ENCODE measurements at regions not wholly inside any gene's neighbourhood (a gene's known extent, or its start where the extent isn't known, plus 50 kb on each side); places are given as distances from the start of the nearest gene placed in this dataset.

- TF ChIP-seq ZNF503 (CRISPR knock-in tag; IDR thresholded peaks at IDR 0.05) = no peak
- no peak for TF ChIP-seq DDIT3 (CRISPR knock-in tag; IDR thresholded peaks at IDR 0.05)
- no peak for TF ChIP-seq ZHX2 (IDR thresholded peaks at IDR 0.05; ENCODE audit: low read depth)
- no peak for TF ChIP-seq ZHX2 (CRISPR knock-in tag; IDR thresholded peaks at IDR 0.05; ENCODE audit: borderline replicate concordance)
- no peak for TF ChIP-seq MYC (CRISPR knock-in tag; IDR thresholded peaks at IDR 0.05; ENCODE audit: borderline replicate concordance)
- TF ChIP-seq NCOA2 (CRISPR knock-in tag; IDR thresholded peaks at IDR 0.05) = no peak
- no peak for TF ChIP-seq NFRKB (IDR thresholded peaks at IDR 0.05)
- TF ChIP-seq ZMAT3 (CRISPR knock-in tag; conservative IDR thresholded peaks at IDR 0.05) = no peak
Measured at GRCh38 chr17:73729101-73729500, 84.9 kb upstream of the SDK2 start (continued).

All from HepG2 (cell line).